ENCODE measurements at regions not wholly inside any gene's neighbourhood (a gene's known extent, or its start where the extent isn't known, plus 50 kb on each side); places are given as distances from the start of the nearest gene placed in this dataset.

DNA sequence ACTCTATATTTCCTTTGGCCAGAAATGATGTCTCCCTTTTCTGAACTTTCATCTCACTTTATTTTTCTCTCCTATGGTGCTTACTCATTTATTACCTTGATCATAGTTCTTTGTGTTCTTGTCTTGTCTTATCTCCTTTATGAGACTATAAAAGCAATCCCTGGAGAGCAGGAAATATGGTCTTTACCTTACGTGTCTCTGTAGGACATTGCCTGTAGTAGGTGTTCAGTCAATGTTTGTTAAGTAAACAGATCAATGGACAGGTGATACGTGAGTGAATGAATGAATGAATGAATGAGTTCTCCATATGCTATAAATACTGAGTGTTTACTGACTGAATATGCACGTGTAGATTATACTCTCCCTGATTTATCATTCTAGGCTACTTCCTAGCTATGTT is 193.7 kb upstream of the HMGA2 start:
- no peak for DNase-seq

DNA sequence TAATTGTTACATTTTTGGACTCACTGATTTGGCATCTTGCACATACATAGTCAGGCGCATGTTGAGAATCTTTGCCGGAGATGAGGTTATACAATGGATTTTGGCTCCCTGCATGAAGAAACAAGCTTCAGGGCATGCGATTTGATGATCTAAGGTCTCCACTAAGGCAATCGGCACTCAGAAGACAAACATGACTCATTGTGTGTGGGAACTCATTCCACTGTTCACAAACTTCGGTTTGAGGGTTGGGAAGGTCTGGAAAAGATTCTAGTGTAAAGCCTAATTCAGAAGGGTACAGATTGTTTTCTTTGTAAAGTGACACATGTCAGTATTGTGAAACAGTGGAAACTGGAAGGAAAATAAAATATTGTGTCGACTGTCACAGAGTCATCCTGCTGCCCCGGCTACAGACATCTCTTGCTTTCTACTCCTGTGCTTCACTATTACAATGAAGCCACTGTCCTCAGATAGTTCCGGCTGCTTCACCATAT is 192.6 kb upstream of the HMGA2 start:
- no peak for DNase-seq

DNA sequence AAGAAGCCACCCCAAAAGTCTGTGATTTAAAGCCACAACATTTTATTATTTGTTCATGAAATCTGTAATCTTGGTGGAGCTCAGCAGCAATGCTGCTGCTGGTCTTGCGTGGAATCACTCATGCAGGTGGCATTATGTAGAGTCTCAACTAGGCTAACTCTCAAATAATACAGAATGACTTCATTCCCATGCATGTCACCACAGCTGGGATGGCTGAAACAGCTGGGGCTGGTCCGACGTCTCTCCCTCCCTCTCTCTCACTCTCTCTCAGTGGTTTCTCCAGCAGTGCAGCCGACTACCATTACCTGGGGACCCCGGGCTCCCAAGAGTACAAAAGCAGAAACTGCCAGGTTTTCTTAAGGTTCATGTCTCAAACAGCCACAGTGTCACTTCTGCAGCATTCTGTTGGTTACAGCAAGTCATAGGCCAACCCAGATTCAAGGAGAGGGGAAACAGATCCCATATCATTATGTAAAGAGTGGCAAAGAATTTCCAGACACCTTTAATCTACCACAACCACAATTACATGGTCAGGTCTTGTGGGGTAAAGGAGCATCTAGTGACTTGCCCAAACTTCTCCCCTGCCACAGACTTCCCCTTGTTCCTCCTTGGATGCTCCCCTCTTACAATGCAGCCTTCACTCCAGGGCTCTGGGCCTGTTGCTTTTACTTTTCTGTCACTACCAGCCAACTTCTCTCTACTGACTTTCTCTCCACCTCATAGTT is 192.0 kb upstream of the HMGA2 start:
- no peak for DNase-seq

DNA sequence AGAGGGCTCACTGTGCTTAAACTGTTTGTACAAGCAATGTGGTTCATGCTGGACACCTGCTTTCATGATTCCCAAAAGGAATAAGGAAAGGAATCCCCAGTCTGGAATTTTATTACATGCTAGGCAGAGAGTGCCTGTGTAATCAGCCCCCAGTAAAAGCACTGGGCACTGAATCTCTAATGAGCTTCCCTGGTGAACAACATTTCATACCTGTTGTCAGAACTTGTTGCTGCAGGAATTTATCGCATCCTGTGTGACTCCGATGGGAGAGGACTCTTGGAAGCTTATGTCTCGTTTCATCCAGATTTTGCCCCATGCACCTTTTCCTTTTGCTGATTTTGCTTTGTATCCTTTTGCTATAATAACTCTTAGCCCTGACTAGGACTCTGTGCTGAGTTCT is 190.2 kb upstream of the HMGA2 start:
- DNase-seq, result no peak

- DNase-seq, result no peak
Observed at GRCh38 chr12:65634626-65635331, 189.5 kb upstream of the HMGA2 start.

DNA sequence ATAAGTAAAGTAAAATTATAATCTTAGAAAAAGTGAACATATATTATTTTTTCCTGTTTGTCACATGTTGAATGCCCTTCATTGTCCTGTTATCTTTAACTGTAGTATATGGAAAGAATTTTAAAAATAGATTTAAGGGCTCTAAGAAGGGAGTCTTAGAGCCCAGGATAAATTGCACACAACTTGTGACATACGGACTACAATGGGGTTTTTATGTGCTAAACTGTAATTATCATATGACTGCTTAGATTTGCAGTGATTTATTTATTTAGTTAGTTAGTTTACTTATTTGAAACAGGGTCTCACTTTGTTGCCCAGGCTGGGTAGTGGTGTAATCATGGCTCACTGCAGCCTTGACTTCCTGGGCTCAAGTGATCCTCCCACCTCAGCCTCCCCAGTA is 187.8 kb upstream of the HMGA2 start:
- no peak for DNase-seq

DNA sequence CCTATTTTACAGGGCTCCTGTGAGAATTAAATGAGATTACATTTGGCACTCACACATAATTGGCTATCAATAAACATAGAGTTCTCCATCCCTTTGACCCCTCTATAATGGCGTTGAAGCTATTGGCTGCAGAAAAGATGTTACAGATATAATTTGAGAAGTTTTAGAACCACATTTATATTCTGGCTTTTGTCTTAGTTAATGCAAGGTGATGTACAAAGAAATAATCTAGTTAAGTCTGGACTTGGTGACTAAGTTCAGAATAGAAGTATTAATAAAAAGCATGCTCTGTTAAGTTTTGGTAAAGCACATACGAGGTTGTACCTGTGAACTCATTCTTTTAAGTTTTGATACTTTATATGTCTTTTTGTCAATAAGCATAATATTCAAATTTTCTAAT is 187.1 kb upstream of the HMGA2 start:
- DNase-seq, result no peak

DNA sequence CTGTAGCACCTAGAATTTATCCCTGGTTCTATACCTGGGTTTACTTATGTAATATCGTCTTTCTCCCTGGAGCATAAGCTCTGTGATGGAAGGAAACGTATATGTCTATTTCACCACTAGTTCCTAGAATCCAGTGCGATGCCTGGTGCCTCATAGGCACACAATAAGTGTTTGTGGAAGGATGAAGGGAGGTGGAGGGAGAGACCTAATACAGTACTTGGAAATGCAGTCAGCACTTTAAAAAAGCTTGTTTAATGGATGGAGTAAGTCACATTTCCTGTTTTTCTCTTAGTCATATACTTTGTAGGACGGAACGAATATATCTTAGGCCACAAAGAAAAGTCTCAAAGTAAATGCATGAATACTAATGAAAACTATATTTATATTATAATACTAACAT is 186.5 kb upstream of the HMGA2 start:
- DNase-seq, result no peak

DNA sequence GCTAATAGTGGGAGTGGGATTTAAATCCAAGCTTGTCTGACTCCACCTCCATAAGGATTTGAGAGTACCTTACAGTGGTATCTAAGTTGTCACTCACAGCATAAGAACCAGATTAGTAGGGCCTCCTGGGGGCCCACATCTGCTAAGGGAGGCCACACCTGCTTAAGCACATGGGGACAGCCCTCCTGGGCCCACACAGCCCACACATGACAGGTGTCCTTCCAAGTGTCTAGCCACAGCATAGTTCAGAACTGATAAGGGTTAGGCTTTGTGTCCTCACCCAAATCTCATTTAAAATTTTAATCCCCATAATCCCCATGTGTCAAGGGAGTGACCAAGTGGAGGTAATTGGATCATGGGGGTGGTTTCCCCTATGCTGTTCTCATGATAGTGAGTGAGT is 186.0 kb upstream of the HMGA2 start:
- DNase-seq, result no peak

GRCh38 chr12:65640489-65640901 is 183.8 kb upstream of the HMGA2 start:
- DNase-seq, result no peak

- no peak for DNase-seq
Observed at GRCh38 chr12:65642061-65642661, 182.1 kb upstream of the HMGA2 start.

GRCh38 chr12:65643171-65643570 is 181.1 kb upstream of the HMGA2 start:
- no peak for DNase-seq

DNA sequence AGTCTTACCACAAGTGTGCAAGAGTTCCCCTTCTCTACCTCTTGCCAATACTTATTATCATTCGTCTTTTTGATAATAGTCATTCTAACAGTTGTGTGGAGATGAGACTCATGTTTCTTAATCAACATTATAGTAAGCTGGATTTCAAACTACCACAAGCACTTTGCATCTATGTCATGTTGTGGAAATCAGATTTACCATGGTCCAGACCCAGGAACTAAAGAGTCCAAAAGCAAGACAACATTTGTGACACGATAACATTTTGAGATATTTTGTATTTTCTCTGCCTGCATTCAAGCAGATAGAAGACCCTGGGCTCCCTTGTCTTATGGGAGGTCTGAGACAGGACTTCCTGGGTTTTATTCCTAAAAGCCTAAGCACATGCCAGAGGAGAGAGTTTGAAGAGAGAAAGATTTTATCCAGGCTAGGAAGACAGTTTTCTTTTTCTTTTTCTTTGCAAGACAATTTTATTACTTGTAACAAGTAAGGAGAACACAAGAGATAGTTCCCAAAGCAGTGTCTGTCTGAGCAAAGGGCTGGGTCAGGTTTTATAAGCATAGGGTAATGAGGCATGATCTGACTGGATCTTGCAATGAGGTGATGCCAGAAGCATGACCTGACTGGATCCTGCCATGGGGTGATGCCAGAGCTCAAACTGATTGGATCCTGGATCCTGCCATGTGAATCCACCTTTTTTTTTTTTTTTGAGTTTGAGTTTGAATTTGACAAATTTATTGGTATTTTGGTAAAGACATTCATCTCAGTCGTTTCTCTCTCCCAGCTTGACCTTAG is 180.5 kb upstream of the HMGA2 start:
- DNase-seq, result no peak

- no peak for DNase-seq
Observed at GRCh38 chr12:65646127-65646643, 178.1 kb upstream of the HMGA2 start.

DNA sequence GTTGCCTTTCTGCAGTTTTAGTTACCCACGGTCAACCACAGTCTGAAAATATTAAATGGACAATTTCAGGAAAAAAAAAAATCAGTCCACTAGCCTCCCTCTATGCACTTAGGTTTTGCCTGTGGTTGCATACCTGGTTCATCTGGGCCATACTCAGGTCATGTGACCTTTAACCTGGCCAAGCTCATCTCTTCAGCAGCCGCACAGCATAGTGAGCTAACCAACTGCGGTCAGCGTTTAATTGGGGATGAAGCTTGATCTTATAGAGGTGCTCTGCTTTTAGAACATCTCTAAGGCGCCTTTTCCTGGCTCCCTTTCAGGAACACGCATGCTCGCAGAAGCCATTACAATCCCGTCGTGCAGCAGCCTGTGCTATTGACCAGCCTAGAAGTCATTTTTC is 177.2 kb upstream of the HMGA2 start:
- DNase-seq, result no peak

- DNase-seq, result no peak
Observed at GRCh38 chr12:65648461-65648860, 175.8 kb upstream of the HMGA2 start.

- no peak for DNase-seq
Observed at GRCh38 chr12:65649126-65649525, 175.2 kb upstream of the HMGA2 start.

GRCh38 chr12:65651060-65651459 is 173.2 kb upstream of the HMGA2 start:
- no peak for DNase-seq

DNA sequence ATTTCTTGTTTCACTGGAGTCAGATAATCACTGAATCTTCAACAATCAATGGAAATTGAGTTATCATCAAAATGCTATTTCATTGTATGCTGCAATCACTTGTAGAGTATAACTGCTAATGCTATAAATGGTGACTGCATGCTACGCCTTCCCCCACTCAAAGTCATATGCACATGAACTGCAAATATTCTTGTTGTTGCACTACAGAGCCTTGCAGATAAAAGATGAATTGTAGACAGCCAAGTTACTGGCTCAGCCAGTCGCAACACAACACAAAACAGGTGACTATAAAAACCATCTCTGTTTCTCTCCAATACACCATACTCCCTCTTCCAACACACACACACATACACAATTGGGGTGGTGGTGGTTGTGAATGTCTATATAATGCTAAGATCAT is 171.0 kb upstream of the HMGA2 start:
- no peak for DNase-seq

DNA sequence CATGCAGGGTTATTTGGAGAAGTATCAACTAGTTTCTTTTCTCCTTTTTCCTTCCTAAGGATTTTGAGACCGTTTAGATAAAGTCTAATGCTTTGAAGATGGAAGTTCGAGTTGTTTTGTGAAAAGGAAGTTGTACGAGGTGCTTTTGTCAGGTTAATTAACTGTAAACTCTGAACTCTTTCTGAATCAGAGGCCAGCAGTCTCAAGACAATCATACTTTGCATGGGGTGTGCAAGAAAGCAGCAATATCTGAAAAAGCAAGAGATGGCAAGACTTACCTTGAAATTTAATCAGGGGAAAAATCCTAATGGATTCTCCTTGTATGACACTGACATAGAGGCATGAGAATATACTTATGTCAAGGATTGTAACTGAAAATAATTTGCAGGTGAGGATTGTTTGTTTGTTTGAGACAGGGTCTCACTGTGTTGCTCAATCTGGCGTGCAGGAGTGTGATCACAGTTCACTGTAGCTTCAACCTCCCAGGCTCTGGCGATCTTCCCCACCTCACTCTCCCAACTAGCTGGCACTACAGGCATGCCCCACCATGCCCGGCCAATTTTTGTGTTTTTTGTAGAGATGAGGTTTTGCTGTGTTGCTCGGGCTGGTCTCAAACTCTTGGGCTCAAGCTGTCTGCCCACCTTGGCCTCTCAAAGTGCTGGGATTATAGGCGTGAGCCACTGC is 170.2 kb upstream of the HMGA2 start:
- DNase-seq, result no peak

DNA sequence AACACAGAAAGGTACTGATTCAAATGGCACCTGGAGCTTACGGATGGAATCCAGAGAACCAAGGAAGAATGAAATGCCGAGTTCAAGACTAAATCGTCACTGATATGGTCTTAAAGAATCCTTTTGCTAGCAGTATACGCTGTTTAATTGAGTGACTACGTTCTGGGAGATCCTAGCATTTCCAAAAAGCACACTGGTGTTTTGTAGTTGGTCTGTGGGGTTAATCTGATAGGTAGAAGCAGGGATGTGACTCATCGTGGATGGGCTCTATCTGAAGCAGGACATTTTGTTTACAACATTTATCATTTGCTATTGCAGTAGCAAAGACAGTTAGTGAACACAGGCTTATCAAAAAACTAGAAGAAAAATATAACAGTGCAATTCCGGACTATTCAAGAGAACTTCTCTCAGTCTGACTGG is 169.2 kb upstream of the HMGA2 start:
- DNase-seq, result no peak

- no peak for DNase-seq
Observed at GRCh38 chr12:65656156-65656882, 168.0 kb upstream of the HMGA2 start.
